Thoracic aorta (tissue), 2 donors: ENCODE measurements at regions not wholly inside any gene's neighbourhood (a gene's known extent, or its start where the extent isn't known, plus 50 kb on each side); places are given as distances from the start of the nearest gene placed in this dataset.

Source experiments
- ATAC-seq: fragments of 150-250 bp; one replicate; pipeline ENCODE4 v1.8.0; 2017; ENCODE audit warnings: low read depth; ENCODE audit not compliant: insufficient number of reproducible peaks, low FRiP score
- DNase-seq: peaks from one replicate; pipeline ENCODE4 v3.0.0-alpha.2; 2020; ENCODE audit warnings: low spot score
- H3K27ac ChIP-seq, 2 donors: fragments of 200-600 bp; sonication (generic); 1 replicate in 1 of 2; 2 replicates in 1 of 2; pipeline ENCODE4 v1.5.1; 2016; ENCODE audit warnings: mild to moderate bottlenecking in 2 of 2, moderate library complexity in 2 of 2
- H3K27me3 ChIP-seq: fragments of 200-600 bp; sonication (generic); replicated peaks from 2 replicates; pipeline ENCODE4 v1.6.0; 2016; ENCODE audit warnings: mild to moderate bottlenecking; ENCODE audit not compliant: insufficient read depth
- H3K36me3 ChIP-seq: fragments of 200-600 bp; sonication (generic); one replicate; pipeline ENCODE4 v1.5.1; 2016
- H3K4me1 ChIP-seq, 2 donors: fragments of 200-600 bp; sonication (generic); 1 replicate in 1 of 2; 2 replicates in 1 of 2; pipeline versions ENCODE4 v1.5.1 to v1.6.0; 2016; ENCODE audit warnings: low read depth in 2 of 2, mild to moderate bottlenecking in 1 of 2; ENCODE audit not compliant: control insufficient read depth in 1 of 2
- H3K4me3 ChIP-seq: fragments of 200-600 bp; sonication (generic); 2 replicates; pipeline ENCODE4 v1.5.1; 2016; ENCODE audit warnings: mild to moderate bottlenecking
- H3K9me3 ChIP-seq: fragments of 200-600 bp; sonication (generic); 2 replicates; pipeline ENCODE4 v1.5.1; 2016
- CTCF ChIP-seq: fragments of 200-600 bp; sonication (generic); IDR thresholded peaks from one replicate; pipeline ENCODE4 v1.5.1; 2019; ENCODE audit warnings: antibody characterized with exemption

GRCh38 chr4:177957596-177958360 is 515.5 kb upstream of the AGA start:
- TF ChIP-seq CTCF = no peak
- no peak overlapping the region for H3K27ac ChIP-seq
- H3K36me3 ChIP-seq = no peaks in the 10 kb centered on the region
- H3K4me3 ChIP-seq = no peak overlapping the region
- H3K9me3 ChIP-seq = no peaks in the 10 kb centered on the region
- H3K4me1 ChIP-seq = no peaks in the 10 kb centered on the region
- no peak for ATAC-seq
- H3K27me3 ChIP-seq = no peaks in the 10 kb centered on the region
- no peak for DNase-seq

- TF ChIP-seq CTCF = no peak
- no peak for ATAC-seq
These were observed 518.3 kb upstream of the AGA start for GRCh38 chr4:177960566-177960965.

GRCh38 chr4:177961761-177962380 is 519.6 kb upstream of the AGA start:
- no peak for TF ChIP-seq CTCF
- Histone ChIP-seq H3K27ac (no peak overlapping the region), H3K9me3 (no peaks in the 10 kb centered on the region), H3K4me1 (no peaks in the 10 kb centered on the region), H3K36me3 (no peaks in the 10 kb centered on the region), H3K4me3 (no peak overlapping the region), H3K27me3 (no peaks in the 10 kb centered on the region)
- no peak for ATAC-seq
- no peak for DNase-seq

More at GRCh38 chr4:177960566-177960965, 518.3 kb upstream of the AGA start:
- H3K27ac ChIP-seq = no peak overlapping the region
- no peak overlapping the region for H3K4me3 ChIP-seq
- no peaks in the 10 kb centered on the region for H3K4me1 ChIP-seq
- DNase-seq = no peak
- no peaks in the 10 kb centered on the region for H3K36me3 ChIP-seq
- no peaks in the 10 kb centered on the region for H3K9me3 ChIP-seq
- H3K27me3 ChIP-seq = no peaks in the 10 kb centered on the region

- no peaks in the 10 kb centered on the region for H3K4me1 ChIP-seq
- ATAC-seq (no peak), DNase-seq (no peak)
- H3K27me3 ChIP-seq = no peaks in the 10 kb centered on the region
- no peak overlapping the region for H3K4me3 ChIP-seq
- no peaks in the 10 kb centered on the region for H3K36me3 ChIP-seq
- H3K27ac ChIP-seq = no peak overlapping the region
- H3K9me3 ChIP-seq = no peaks in the 10 kb centered on the region
- no peak for TF ChIP-seq CTCF
These were observed 521.8 kb upstream of the AGA start for GRCh38 chr4:177964061-177964460.

GRCh38 chr4:177964693-177965168 is 522.5 kb upstream of the AGA start:
- H3K9me3 ChIP-seq = no peaks in the 10 kb centered on the region
- ATAC-seq = no peak
- no peak for TF ChIP-seq CTCF

More at GRCh38 chr4:177964693-177965168, 522.5 kb upstream of the AGA start:
- no peak overlapping the region for H3K4me3 ChIP-seq
- H3K36me3 ChIP-seq = no peaks in the 10 kb centered on the region
- H3K27ac ChIP-seq = no peak overlapping the region
- DNase-seq = no peak
- H3K4me1 ChIP-seq = no peaks in the 10 kb centered on the region
- no peaks in the 10 kb centered on the region for H3K27me3 ChIP-seq
